SK-N-SH (cell line): ENCODE measurements at regions not wholly inside any gene's neighbourhood (a gene's known extent, or its start where the extent isn't known, plus 50 kb on each side); places are given as distances from the start of the nearest gene placed in this dataset.

Experiments
- CTCF ChIA-PET: fragments of 300-600, 350-600 bp; formaldehyde crosslinking; extraction: SDS; loops from one replicate; lab custom pipeline; 2021; lab: Yijun Ruan, JAX
- POLR2A ChIA-PET: fragments of 350-600 bp; sonication (Branson Sonifier 250); formaldehyde crosslinking; extraction: SDS; loops from one replicate; lab custom pipeline; 2020; ENCODE audit warnings: antibody characterized with exemption, inconsistent platforms; lab: Yijun Ruan, JAX
- DNase-seq: peaks from one replicate; pipeline ENCODE4 v3.0.0; 2012
- H2AFZ ChIP-seq: fragments of 200-600 bp; sonication (generic); 2 replicates; pipeline ENCODE4 v1.8.1; 2016; ENCODE audit warnings: antibody characterized with exemption, mild to moderate bottlenecking, low read depth
- H3F3A ChIP-seq: fragments of 200-600 bp; sonication (generic); replicated peaks from 2 replicates; pipeline ENCODE3; 2016; ENCODE audit warnings: antibody characterized with exemption, mild to moderate bottlenecking; ENCODE audit not compliant: insufficient read depth
- H3K27ac ChIP-seq, 2 experiments: fragments of 200-500 bp in 1 of 2; fragments of 200-600 bp in 1 of 2; sonication (Bioruptor generic) in 1 of 2; sonication (generic), shearing (Covaris generic) in 1 of 2; 2 replicates each; pipeline versions ENCODE4 v1.5.1 to v1.6.1; 2014 to 2016; ENCODE audit warnings: low read depth in 2 of 2, inconsistent platforms in 1 of 2, low read length in 1 of 2, mild to moderate bottlenecking in 1 of 2, mixed read lengths in 1 of 2
- H3K27me3 ChIP-seq: fragments of 200-600 bp; sonication (generic), shearing (Covaris generic); 2 replicates; pipeline ENCODE4 v1.6.1; 2016; ENCODE audit warnings: mixed run types; ENCODE audit not compliant: insufficient read depth
- H3K36me3 ChIP-seq, 2 experiments: fragments of 200-500 bp in 1 of 2; fragments of 200-600 bp in 1 of 2; sonication (Bioruptor generic) in 1 of 2; sonication (generic) in 1 of 2; replicated peaks in 1 of 2; 2 replicates each; pipeline versions ENCODE3 to v1.5.1; 2014 to 2016; ENCODE audit warnings: low read length in 1 of 2, mild to moderate bottlenecking in 1 of 2; ENCODE audit not compliant: insufficient read depth in 2 of 2, control insufficient read depth in 1 of 2
- H3K4me1 ChIP-seq, 2 experiments: fragments of 200-500 bp in 1 of 2; fragments of 200-600 bp in 1 of 2; sonication (Bioruptor generic) in 1 of 2; sonication (generic), shearing (Covaris generic) in 1 of 2; 2 replicates each; pipeline versions ENCODE4 v1.5.1 to v1.6.1; 2014 to 2016; ENCODE audit warnings: low read depth in 1 of 2, low read length in 1 of 2, mixed run types in 1 of 2; ENCODE audit not compliant: insufficient read depth in 2 of 2, control insufficient read depth in 1 of 2
- H3K4me2 ChIP-seq: fragments of 200-600 bp; sonication (generic), shearing (Covaris generic); 2 replicates; pipeline ENCODE4 v1.6.1; 2017; ENCODE audit warnings: mixed run types
- H3K4me3 ChIP-seq, 2 experiments: fragments of 200-500 bp in 1 of 2; fragments of 200-600 bp in 1 of 2; sonication (Bioruptor generic) in 1 of 2; sonication (generic), shearing (Covaris generic) in 1 of 2; 2 replicates each; pipeline versions ENCODE4 v1.5.1 to v1.8.1; 2014 to 2016; ENCODE audit warnings: low read depth in 2 of 2, inconsistent platforms in 1 of 2, low read length in 1 of 2, mild to moderate bottlenecking in 1 of 2, mixed read lengths in 1 of 2, moderate library complexity in 1 of 2
- H3K79me2 ChIP-seq: fragments of 200-600 bp; sonication (generic); 2 replicates; pipeline ENCODE4 v1.8.1; 2017; ENCODE audit warnings: mild to moderate bottlenecking; ENCODE audit not compliant: insufficient read depth
- H3K9ac ChIP-seq: fragments of 200-600 bp; sonication (generic); 2 replicates; pipeline ENCODE4 v1.6.1; 2017; ENCODE audit warnings: mixed run types
- H3K9me2 ChIP-seq: fragments of 200-600 bp; sonication (generic); 2 replicates; pipeline ENCODE4 v1.6.1; 2017; ENCODE audit warnings: mixed run types
- H3K9me3 ChIP-seq: fragments of 200-600 bp; sonication (generic); 2 replicates; pipeline ENCODE4 v1.6.1; 2017; ENCODE audit warnings: mixed run types, mild to moderate bottlenecking, moderate library complexity
- H4K20me1 ChIP-seq: fragments of 200-600 bp; sonication (generic); 2 replicates; pipeline ENCODE4 v1.6.1; 2017; ENCODE audit warnings: mild to moderate bottlenecking, mixed run types; ENCODE audit not compliant: insufficient read depth
- ELF1 ChIP-seq: IDR thresholded peaks from 2 replicates; pipeline ENCODE4 v1.4.0; 2012
- EP300 ChIP-seq, 2 experiments: IDR thresholded peaks; 2 replicates each; pipeline versions ENCODE4 v1.4.0 to v1.6.1; 2012; ENCODE audit warnings: borderline replicate concordance in 1 of 2, low read depth in 1 of 2, low read length in 1 of 2
- EZH2phosphoT487 ChIP-seq: fragments of 200-600 bp; sonication (generic); IDR thresholded peaks from 2 replicates; pipeline ENCODE4 v1.6.1; 2017; ENCODE audit warnings: low read depth, mixed run types, mild to moderate bottlenecking, antibody characterized with exemption, moderate library complexity, borderline replicate concordance
- GABPA ChIP-seq: IDR thresholded peaks from 2 replicates; pipeline ENCODE4 v1.4.0; 2012; ENCODE audit warnings: low read depth, mild to moderate bottlenecking
- GATA2 ChIP-seq: sonication (generic); formaldehyde crosslinking; IDR thresholded peaks from 2 replicates; pipeline ENCODE4 v1.5.0; 2020; ENCODE audit warnings: mild to moderate bottlenecking, missing genetic modification reagents
- JUND ChIP-seq: IDR thresholded peaks from 2 replicates; pipeline ENCODE4 v1.4.0; 2012
- MEF2A ChIP-seq: IDR thresholded peaks from 2 replicates; pipeline ENCODE4 v1.4.0; 2012; ENCODE audit warnings: low read depth, borderline replicate concordance
- MXI1 ChIP-seq: IDR thresholded peaks from 2 replicates; pipeline ENCODE4 v1.6.1; 2012; ENCODE audit warnings: mild to moderate bottlenecking, low read depth, low read length, improper control_type of control experiment
- POLR2AphosphoS5 ChIP-seq: IDR thresholded peaks from 2 replicates; pipeline ENCODE4 v1.6.1; 2012; ENCODE audit warnings: low read depth, low read length
- RFX5 ChIP-seq: IDR thresholded peaks from 2 replicates; pipeline ENCODE4 v1.6.1; 2012; ENCODE audit warnings: mild to moderate bottlenecking, improper control_type of control experiment, low read length
- SIN3A ChIP-seq: IDR thresholded peaks from 2 replicates; pipeline ENCODE4 v1.6.1; 2012; ENCODE audit warnings: low read depth, mild to moderate bottlenecking, low read length, moderate library complexity, borderline replicate concordance
- TAF1 ChIP-seq: IDR thresholded peaks from 2 replicates; pipeline ENCODE4 v1.6.1; 2012; ENCODE audit warnings: low read depth, mild to moderate bottlenecking, low read length, moderate library complexity, borderline replicate concordance
- YY1 ChIP-seq: IDR thresholded peaks from 2 replicates; pipeline ENCODE4 v1.4.0; 2012; ENCODE audit warnings: low read depth, mild to moderate bottlenecking
- WGBS: methylation state at CpG from one replicate; pipeline ENCODE4 v1.1.6; 2017; ENCODE audit warnings: low lambda C conversion rate; 5-methylcytosine and 5-hydroxymethylcytosine counted together
- TF ChIP-seq, protein P1 (sequence below): IDR thresholded peaks from 2 replicates; pipeline ENCODE4 v1.6.1; 2012; ENCODE audit warnings: mild to moderate bottlenecking, low read depth, low read length, moderate library complexity
- TF ChIP-seq, protein P2 (sequence below): fragments of 200-600 bp; sonication (generic); IDR thresholded peaks from 2 replicates; pipeline ENCODE4 v1.6.1; 2017; ENCODE audit warnings: antibody characterized with exemption, mild to moderate bottlenecking, moderate library complexity
- TF ChIP-seq, protein P3 (sequence below): IDR thresholded peaks from 2 replicates; pipeline ENCODE4; 2012

DNA sequence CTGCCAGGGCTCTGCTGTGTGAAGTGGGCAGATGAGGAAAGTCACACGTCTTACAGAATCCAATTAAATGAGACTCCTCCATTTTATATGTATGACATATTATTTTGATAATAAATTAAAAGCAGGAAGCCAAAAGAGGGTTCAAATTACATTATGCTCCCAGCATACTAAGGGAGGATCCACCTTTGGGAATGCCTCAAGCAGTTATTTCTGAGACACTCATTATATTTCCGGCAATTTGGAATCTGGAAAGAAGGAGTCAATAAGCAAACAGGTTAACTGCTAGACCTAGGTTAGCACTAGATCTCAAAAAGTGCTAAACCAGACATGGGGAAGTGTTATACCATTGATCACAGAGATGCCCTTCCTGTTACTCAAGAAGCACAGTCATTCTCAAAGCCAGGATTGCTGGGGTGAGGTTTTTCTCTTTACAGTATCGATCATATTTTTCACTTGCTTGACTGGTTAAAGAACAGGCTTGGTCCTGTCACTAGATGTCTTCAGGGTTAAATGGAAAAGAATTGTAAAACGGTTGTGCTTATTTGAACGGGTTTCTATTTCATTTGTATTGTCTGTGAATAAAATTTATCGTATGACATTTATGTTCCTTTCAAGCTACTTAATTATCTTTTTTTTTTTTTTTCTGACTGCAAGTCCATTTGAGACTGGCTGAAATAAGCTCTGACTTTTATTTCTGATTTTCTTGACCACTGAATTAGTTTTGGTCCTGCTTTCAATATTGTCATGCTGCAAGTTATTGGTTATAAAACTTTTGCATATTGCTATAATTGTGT is 523.2 kb downstream of the KLF12 start:
- no peak for DNase-seq
- no peaks in the 10 kb centered on the region for H3K79me2 ChIP-seq
- no peaks in the 10 kb centered on the region for H3K9me2 ChIP-seq
- H3K9ac ChIP-seq, result no peak overlapping the region
- H4K20me1 ChIP-seq, result no peaks in the 10 kb centered on the region
- no peaks in the 10 kb centered on the region for H3F3A ChIP-seq
- no peak overlapping the region for H3K4me2 ChIP-seq
- no peaks in the 10 kb centered on the region for H3K36me3 ChIP-seq
- no peak overlapping the region for H3K4me3 ChIP-seq
- 59% methylated on average over 6 of the region's 6 CpGs for WGBS
- POLR2A ChIA-PET, result no interaction called here
- TF ChIP-seq GATA2 (CRISPR knock-in tag) (no peak), SIN3A (no peak), POLR2AphosphoS5 (no peak)
- TF ChIP-seq, protein P1, sequence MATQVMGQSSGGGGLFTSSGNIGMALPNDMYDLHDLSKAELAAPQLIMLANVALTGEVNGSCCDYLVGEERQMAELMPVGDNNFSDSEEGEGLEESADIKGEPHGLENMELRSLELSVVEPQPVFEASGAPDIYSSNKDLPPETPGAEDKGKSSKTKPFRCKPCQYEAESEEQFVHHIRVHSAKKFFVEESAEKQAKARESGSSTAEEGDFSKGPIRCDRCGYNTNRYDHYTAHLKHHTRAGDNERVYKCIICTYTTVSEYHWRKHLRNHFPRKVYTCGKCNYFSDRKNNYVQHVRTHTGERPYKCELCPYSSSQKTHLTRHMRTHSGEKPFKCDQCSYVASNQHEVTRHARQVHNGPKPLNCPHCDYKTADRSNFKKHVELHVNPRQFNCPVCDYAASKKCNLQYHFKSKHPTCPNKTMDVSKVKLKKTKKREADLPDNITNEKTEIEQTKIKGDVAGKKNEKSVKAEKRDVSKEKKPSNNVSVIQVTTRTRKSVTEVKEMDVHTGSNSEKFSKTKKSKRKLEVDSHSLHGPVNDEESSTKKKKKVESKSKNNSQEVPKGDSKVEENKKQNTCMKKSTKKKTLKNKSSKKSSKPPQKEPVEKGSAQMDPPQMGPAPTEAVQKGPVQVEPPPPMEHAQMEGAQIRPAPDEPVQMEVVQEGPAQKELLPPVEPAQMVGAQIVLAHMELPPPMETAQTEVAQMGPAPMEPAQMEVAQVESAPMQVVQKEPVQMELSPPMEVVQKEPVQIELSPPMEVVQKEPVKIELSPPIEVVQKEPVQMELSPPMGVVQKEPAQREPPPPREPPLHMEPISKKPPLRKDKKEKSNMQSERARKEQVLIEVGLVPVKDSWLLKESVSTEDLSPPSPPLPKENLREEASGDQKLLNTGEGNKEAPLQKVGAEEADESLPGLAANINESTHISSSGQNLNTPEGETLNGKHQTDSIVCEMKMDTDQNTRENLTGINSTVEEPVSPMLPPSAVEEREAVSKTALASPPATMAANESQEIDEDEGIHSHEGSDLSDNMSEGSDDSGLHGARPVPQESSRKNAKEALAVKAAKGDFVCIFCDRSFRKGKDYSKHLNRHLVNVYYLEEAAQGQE, result no peak
- TF ChIP-seq, protein P2, sequence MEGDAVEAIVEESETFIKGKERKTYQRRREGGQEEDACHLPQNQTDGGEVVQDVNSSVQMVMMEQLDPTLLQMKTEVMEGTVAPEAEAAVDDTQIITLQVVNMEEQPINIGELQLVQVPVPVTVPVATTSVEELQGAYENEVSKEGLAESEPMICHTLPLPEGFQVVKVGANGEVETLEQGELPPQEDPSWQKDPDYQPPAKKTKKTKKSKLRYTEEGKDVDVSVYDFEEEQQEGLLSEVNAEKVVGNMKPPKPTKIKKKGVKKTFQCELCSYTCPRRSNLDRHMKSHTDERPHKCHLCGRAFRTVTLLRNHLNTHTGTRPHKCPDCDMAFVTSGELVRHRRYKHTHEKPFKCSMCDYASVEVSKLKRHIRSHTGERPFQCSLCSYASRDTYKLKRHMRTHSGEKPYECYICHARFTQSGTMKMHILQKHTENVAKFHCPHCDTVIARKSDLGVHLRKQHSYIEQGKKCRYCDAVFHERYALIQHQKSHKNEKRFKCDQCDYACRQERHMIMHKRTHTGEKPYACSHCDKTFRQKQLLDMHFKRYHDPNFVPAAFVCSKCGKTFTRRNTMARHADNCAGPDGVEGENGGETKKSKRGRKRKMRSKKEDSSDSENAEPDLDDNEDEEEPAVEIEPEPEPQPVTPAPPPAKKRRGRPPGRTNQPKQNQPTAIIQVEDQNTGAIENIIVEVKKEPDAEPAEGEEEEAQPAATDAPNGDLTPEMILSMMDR, result no peak
- TF ChIP-seq, all 33 proteins: peak for 0
- Histone ChIP-seq H3K9me3 (no peaks in the 10 kb centered on the region), H3K4me1 (no peaks in the 10 kb centered on the region; a peak in 1 of 4 replicates), H3K27me3 (no peaks in the 10 kb centered on the region; the same call in 1 of the 2 replicates), H3K27ac (no peak overlapping the region), H2AFZ (no peak overlapping the region)
- CTCF ChIA-PET, result no interaction called here

DNA sequence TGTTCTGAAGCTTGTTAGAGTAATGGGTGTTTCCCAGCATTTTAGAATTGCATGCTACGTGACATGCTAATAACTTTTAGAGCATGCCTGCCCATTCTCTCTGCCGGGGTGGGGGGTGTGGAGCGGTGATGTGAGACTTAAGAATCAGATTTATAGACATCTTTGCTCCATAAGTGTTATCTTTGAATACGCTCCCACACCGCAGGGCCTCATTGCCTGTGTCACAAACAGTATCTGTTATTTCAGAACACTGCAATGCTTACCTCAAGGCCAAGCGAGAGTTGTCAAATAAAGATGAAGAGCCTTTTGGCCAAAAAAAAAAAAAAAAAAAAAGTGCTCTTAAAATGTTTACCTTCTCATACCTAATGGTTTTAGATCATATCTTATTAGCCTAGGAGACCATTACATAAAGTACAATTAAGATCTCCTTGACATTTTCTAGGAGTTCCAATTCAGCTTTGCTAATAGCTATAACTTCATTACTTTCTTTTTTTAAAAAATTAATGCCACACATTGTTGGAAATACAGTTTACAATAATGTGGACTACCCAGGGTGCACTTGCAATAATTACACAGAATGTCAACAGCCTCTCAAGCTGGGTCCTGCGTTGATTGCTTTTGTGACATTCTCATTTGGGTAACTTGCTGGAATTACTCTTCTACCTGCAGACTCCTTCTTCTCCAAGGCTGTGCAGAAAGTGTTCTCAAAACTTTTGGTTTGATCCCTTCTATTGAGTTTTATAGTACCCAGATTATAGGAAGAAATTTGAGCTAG is 525.3 kb downstream of the KLF12 start:
- H3K36me3 ChIP-seq, result no peaks in the 10 kb centered on the region
- no peaks in the 10 kb centered on the region for H3K27me3 ChIP-seq
- no peaks in the 10 kb centered on the region for H3K9me2 ChIP-seq
- no peak overlapping the region for H2AFZ ChIP-seq
- no peaks in the 10 kb centered on the region for H3K79me2 ChIP-seq
- H3K27ac ChIP-seq, result no peak overlapping the region
- no peak overlapping the region for H3K4me3 ChIP-seq
- no peak overlapping the region for H3K4me2 ChIP-seq
- H3K9ac ChIP-seq, result no peak overlapping the region
- no peaks in the 10 kb centered on the region; a peak in 1 of 4 replicates for H3K4me1 ChIP-seq
- no peak for DNase-seq
- no peaks in the 10 kb centered on the region for H4K20me1 ChIP-seq
- WGBS, result 61% methylated on average over 7 of the region's 7 CpGs
- H3K9me3 ChIP-seq, result no peaks in the 10 kb centered on the region
- ChIA-PET POLR2A (no interaction called here), CTCF (interaction anchor here (0.7 kb wide), 1 partner anchor 8 kb away, joined by 3 read pairs; no protein-coding TSS in a partner anchor)
- no peaks in the 10 kb centered on the region for H3F3A ChIP-seq
- TF ChIP-seq YY1 (no peak), GABPA (no peak), TAF1 (no peak), EZH2phosphoT487 (no peak), EP300 (IDR thresholded peaks at IDR 0.05; ENCODE audit: borderline replicate concordance in 1 of 2, low read depth in 1 of 2, low read length in 1 of 2) (no peak), JUND (no peak), RFX5 (no peak), ELF1 (no peak), MEF2A (no peak), SIN3A (no peak), MXI1 (no peak), GATA2 (CRISPR knock-in tag) (no peak)
- TF ChIP-seq, protein P3, sequence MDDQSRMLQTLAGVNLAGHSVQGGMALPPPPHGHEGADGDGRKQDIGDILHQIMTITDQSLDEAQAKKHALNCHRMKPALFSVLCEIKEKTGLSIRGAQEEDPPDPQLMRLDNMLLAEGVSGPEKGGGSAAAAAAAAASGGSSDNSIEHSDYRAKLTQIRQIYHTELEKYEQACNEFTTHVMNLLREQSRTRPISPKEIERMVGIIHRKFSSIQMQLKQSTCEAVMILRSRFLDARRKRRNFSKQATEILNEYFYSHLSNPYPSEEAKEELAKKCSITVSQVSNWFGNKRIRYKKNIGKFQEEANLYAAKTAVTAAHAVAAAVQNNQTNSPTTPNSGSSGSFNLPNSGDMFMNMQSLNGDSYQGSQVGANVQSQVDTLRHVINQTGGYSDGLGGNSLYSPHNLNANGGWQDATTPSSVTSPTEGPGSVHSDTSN, result no peak
